ENCODE measurements at regions not wholly inside any gene's neighbourhood (a gene's known extent, or its start where the extent isn't known, plus 50 kb on each side); places are given as distances from the start of the nearest gene placed in this dataset.

DNA sequence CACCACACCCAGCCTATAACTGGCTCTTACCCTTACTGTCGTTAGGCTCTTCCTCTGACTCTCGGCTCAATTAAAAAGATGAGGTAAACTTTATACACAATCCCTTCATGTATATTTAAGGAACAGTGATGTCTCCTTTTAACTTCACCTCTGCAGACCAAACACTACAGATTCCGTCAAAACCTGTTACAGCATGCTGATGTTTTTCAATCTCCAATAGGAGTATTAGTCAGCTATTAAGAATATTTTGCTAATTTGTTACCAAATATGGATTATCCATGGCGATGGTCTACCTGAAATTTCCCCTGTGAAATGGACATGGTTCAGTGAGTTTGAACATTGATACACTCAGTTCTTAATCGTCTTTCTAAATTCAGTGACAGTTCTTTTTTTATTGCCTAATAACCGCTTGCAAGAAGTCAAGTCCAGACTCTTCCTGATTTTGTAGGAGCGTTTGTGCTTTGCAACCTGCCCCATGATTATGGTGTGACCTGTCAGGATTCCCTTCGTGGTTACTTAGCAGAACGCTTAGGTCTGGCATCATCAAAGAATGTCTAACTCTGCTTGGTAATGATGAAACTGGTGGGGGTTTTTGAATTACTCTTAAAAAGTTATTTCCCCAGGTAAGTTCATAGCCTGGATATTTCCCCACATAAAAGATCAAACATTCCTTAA is 72.2 kb upstream of the STOX2 start:
- TF ChIP-seq CTCF (IDR thresholded peaks at IDR 0.05; ENCODE audit: insufficient read depth, low read length, poor library complexity, severe bottlenecking) = no peak
- no peak for TF ChIP-seq EZH2phosphoT487 (conservative IDR thresholded peaks at IDR 0.05; ENCODE audit: low read length)
